ENCODE measurements at regions not wholly inside any gene's neighbourhood (a gene's known extent, or its start where the extent isn't known, plus 50 kb on each side); places are given as distances from the start of the nearest gene placed in this dataset.
"Not testable (repeated sequence)": the region's sequence is repeated elsewhere in the genome, so short reads cannot be mapped to it uniquely, and the experiment has no call there.

GRCh38 chr6:100322886-100323285, 141.8 kb downstream of the SIM1 start:
- no peak for DNase-seq (ENCODE audit: low read depth in 2 of 2)

GRCh38 chr6:100320686-100321085, 144.0 kb downstream of the SIM1 start:
- no peak for DNase-seq (ENCODE audit: low read depth in 2 of 2)

DNA sequence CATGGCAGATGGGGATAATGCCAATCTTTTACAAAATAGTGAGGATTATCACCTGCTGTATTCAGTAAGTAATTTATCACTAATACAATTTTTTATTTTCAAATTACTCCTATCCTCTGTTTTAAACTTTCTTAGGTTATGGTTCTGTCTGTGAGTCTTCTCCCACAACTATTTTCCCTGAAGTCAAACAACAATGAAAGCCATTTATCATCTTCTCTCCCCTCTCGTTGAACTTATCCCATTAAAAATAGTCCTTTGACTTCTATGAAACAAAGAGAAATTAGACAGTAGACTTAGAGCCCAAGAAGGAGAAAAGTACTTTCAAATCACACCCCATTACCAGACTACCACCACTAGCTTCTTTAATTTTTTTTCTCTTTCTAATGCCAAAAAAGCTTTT, 147.7 kb downstream of the SIM1 start:
- DNase-seq (ENCODE audit: low read depth in 2 of 2), result no peak

DNA sequence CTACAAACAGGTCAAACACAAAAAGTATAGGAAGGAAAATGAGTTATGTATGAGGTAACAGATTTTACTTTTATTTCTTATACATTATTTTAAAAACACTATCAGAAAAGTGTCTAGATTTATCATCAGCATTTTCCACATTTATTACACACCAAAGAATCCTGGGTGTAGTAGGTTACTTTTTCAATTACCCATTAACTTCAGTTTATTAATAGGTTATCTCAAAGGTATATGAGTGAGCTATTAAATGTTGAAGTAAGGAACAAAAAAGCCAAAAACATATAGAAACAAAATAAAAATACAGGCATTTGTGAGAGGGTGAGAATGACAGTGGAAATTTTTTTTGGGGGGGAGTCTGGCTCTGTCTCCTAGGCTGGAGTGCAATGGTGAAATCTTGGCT, 150.5 kb downstream of the SIM1 start:
- DNase-seq (ENCODE audit: low read depth in 2 of 2), result no peak

GRCh38 chr6:100311707-100312251, 152.9 kb downstream of the SIM1 start:
- DNase-seq (ENCODE audit: low read depth in 2 of 2), result no peak

GRCh38 chr6:100309174-100309573, 155.5 kb downstream of the SIM1 start:
- DNase-seq (ENCODE audit: low read depth in 2 of 2), result no peak

GRCh38 chr6:100307561-100307960, 157.2 kb downstream of the SIM1 start:
- no peak for DNase-seq (ENCODE audit: low read depth in 2 of 2)

GRCh38 chr6:100305209-100305869, 159.4 kb downstream of the SIM1 start:
- DNase-seq (ENCODE audit: low read depth in 2 of 2), result no peak

DNA sequence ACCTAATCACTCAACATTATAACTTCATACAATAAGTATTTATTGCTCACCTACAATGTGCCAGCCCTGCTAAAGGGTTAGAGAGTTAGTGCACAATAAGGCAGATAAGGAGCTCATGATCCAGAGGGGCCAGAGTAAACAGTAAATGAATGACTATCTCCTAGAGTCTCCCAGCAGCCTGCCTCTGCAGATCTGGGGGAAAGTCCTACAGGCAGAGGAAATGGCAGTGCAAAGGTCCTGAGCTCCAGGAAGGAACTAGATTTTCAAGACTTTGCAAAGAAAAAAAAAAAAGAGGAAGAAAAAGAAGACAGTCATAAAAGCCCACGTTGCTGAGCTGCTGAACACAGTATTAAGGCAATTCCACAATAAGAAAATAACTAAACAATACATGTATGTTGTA, 160.1 kb downstream of the SIM1 start:
- no peak for DNase-seq (ENCODE audit: low read depth in 2 of 2)

DNA sequence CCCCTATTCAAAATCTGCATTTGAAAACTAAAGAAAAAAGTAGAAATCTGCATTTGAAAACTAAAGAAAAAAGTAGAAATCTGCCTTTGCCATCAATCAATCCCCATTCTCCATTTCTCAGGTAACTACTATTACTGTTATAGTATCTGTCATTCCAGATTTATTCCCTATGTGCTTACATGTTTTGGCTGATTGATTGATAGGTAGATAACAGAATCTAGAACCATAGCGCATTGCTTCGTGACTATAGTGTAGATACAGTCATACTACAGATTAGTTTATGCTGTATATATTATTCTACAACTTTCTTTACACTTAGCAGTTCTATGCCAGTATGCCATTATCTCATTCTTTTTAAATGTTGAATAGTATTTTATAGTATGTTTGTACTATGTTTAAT, 163.0 kb downstream of the SIM1 start:
- DNase-seq (ENCODE audit: low read depth in 2 of 2), result no peak

DNA sequence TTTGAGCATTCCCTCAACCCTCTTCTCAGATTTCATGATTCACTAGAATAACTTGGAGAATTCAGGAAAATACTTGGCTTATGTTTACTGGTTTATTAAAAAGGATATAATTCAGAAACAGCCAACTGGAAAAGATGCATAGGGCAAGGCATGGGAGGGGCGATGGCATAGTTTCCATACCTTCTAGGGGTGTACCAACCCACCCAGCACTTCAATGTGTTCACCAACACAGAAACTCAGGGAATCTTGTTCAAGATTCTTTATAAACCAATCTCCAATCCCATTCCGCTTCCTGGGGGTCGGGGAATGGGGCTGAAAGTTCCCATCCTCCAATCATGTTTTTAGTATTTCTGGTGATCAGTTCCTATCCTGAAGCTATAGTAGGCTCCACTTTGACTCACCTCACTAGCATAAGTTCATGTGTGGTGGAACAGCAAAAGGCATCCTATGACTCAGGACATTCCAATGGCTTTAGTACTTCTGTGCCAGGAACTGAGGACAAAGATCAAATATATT, 164.4 kb downstream of the SIM1 start:
- no peak for DNase-seq (ENCODE audit: low read depth in 2 of 2)

GRCh38 chr6:100296810-100297544, 167.7 kb downstream of the SIM1 start:
- no peak for DNase-seq (ENCODE audit: low read depth in 2 of 2)

DNA sequence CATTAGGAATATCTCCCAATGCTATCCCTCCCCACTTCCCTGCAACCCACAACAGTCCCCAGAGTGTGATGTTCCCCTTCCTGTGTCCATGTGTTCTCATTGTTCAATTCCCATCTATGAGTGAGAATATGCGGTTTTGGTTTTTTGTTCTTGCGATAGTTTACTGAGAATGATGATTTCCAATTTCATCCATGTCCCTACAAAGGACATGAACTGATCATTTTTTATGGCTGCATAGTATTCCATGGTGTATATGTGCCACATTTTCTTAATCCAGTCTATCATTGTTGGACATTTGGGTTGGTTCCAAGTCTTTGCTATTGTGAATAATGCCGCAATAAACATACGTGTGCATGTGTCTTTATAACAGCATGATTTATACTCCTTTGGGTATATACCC, 169.5 kb downstream of the SIM1 start:
- DNase-seq (ENCODE audit: low read depth in 2 of 2), result not testable (repeated sequence)

DNA sequence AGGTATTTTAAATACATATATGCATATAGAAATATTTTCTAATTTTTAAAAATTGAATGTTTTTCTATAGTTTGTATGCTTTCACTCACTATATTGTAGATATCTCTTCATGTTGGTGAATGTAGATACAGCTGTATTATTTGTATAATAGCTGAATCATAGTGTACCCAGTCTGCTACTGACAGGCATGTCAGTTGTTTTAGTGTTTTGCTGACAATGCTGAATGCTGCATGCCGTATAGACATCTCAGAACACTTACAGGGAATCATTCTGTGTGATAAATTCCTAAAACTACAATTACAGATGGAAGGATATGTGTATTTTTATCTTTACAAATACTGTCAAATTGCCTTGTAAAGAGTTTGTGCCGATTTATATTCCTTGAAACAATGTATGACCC, 175.4 kb downstream of the SIM1 start:
- DNase-seq (ENCODE audit: low read depth in 2 of 2), result no peak

DNA sequence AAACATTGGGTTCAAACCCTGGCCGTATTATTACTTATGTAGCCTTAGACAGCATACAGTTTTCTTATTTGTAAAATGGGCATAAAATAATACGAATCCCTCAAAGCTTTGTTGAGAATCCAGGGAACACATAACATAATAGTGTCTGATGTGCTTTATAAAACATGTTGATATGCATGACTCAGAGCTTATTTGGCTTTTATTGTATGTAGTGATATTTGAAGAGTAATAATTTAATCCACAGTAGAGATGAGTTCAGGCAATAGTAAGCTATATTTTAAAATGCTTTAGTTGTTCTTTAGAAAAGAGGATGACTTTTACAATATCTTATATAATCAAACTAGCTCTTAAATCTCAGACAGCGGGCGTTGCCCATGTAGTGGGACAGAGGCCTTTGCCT, 176.4 kb downstream of the SIM1 start:
- no peak for DNase-seq (ENCODE audit: low read depth in 2 of 2)

GRCh38 chr6:100283285-100283684, 181.4 kb downstream of the SIM1 start:
- no peak for DNase-seq (ENCODE audit: low read depth in 2 of 2)

- no peak for DNase-seq (ENCODE audit: low read depth in 2 of 2)
These were observed 183.2 kb downstream of the SIM1 start for GRCh38 chr6:100281471-100281901.

- no peak for DNase-seq (ENCODE audit: low read depth in 2 of 2)
These were observed 188.2 kb downstream of the SIM1 start for GRCh38 chr6:100276311-100277057.

- no peak for DNase-seq (ENCODE audit: low read depth in 2 of 2)
These were observed 190.6 kb downstream of the SIM1 start for GRCh38 chr6:100274147-100274546.

DNA sequence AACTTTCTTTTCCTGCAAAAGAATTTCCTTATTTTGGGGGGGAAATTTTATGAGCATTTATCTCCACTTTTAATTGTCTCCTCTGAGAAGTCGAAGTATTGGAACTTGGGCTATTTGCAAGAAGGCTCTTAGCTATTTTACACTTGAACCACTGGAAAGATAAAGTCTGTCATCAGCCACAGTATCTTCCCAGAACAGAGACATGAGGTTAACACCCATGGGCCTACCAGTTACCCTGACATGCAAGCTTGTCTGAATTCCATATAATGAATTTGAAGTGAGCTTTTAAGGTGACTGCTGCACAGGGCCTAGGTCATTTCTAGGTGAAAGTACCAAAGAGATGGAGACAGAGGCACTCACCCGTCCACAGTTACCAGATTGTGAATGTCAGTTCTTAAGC, 193.1 kb downstream of the SIM1 start:
- no peak for DNase-seq (ENCODE audit: low read depth in 2 of 2)

DNA sequence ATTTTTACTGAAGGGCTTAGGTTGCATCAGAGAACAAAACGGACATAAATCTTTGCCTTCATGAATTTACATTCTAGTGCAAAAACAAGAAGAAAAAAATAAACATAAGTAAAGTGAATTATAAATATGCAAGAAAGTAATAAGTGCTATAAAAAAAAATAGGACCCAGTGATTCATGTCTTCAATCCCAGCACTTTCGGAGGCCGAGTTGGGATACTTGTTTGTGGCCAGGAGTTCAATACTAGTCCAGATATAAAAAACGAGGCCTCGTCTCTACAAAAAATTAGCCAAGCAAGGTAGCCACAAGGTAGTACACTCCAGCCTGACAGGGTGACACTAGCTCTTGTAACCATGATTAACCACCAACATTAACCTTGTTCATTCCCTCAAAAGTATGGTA, 193.5 kb downstream of the SIM1 start:
- DNase-seq (ENCODE audit: low read depth in 2 of 2), result no peak

- no peak for DNase-seq (ENCODE audit: low read depth in 2 of 2)
These were observed 195.5 kb downstream of the SIM1 start for GRCh38 chr6:100269189-100269588.

Measured in stimulated activated CD8-positive, alpha-beta memory T cell treated with anti-CD3 and anti-CD28 coated beads, Interleukin-2, amount 100 ng/mL, for 48 hours (primary cell).